Neural progenitor cell (in vitro differentiated cells): ENCODE measurements at regions not wholly inside any gene's neighbourhood (a gene's known extent, or its start where the extent isn't known, plus 50 kb on each side); places are given as distances from the start of the nearest gene placed in this dataset.

Source experiments
- DNase-seq: peaks from one replicate; pipeline ENCODE4 v3.0.0-alpha.2; 2016; ENCODE audit warnings: low spot score
- H2AFZ ChIP-seq: fragments of 200-600 bp; sonication (generic); replicated peaks from 2 replicates; pipeline ENCODE4 v1.6.1; 2016; ENCODE audit warnings: antibody characterized with exemption
- H3F3A ChIP-seq: fragments of 200-600 bp; sonication (generic); 2 replicates; pipeline ENCODE4 v1.6.1; 2016; ENCODE audit warnings: antibody characterized with exemption, low read depth
- H3K27ac ChIP-seq: fragments of 200-600 bp; sonication (generic); 2 replicates; pipeline ENCODE4 v1.5.1; 2016; ENCODE audit warnings: mild to moderate bottlenecking
- H3K27me3 ChIP-seq: fragments of 200-600 bp; sonication (generic); 2 replicates; pipeline ENCODE4 v1.6.1; 2016; ENCODE audit warnings: mild to moderate bottlenecking, moderate library complexity
- H3K36me3 ChIP-seq: fragments of 200-600 bp; sonication (generic); 2 replicates; pipeline ENCODE4 v1.5.1; 2016
- H3K4me1 ChIP-seq: fragments of 200-600 bp; sonication (generic); 2 replicates; pipeline ENCODE4 v1.6.1; 2016; ENCODE audit warnings: mixed run types
- H3K4me2 ChIP-seq: fragments of 200-600 bp; sonication (generic); 2 replicates; pipeline ENCODE4 v1.6.1; 2016
- H3K4me3 ChIP-seq: fragments of 200-600 bp; sonication (generic); 2 replicates; pipeline ENCODE4 v1.5.1; 2016
- H3K79me2 ChIP-seq: fragments of 200-600 bp; sonication (generic); 2 replicates; pipeline ENCODE4 v1.6.1; 2016; ENCODE audit warnings: low read depth
- H3K9ac ChIP-seq: fragments of 200-600 bp; sonication (generic); 2 replicates; pipeline ENCODE4 v1.6.1; 2016
- H3K9me3 ChIP-seq: fragments of 200-600 bp; sonication (generic); 2 replicates; pipeline ENCODE4 v1.5.1; 2016; ENCODE audit warnings: low read depth
- H4K20me1 ChIP-seq: fragments of 200-600 bp; sonication (generic); 2 replicates; pipeline ENCODE4 v1.6.1; 2016; ENCODE audit warnings: low read depth
- H3K27ac Mint-ChIP-seq: 3 replicates; pipeline ENCODE4 v1.8.0; 2021; ENCODE audit warnings: mixed read lengths
- H3K27me3 Mint-ChIP-seq: 2 replicates; pipeline ENCODE4 v1.8.0; 2022; ENCODE audit warnings: low read depth, mild to moderate bottlenecking, inconsistent platforms, moderate library complexity, mixed read lengths; ENCODE audit not compliant: insufficient read depth
- H3K36me3 Mint-ChIP-seq: 3 replicates; pipeline ENCODE4 v1.8.0; 2021; ENCODE audit warnings: mixed read lengths
- H3K4me1 Mint-ChIP-seq: 3 replicates; pipeline ENCODE4 v1.8.0; 2021; ENCODE audit warnings: mixed read lengths
- H3K4me3 Mint-ChIP-seq: 3 replicates; pipeline ENCODE4 v1.8.0; 2021; ENCODE audit warnings: mild to moderate bottlenecking, moderate library complexity, mixed read lengths
- H3K9me3 Mint-ChIP-seq: 3 replicates; pipeline ENCODE4 v1.8.0; 2020; ENCODE audit warnings: mixed read lengths
- CTCF ChIP-seq: fragments of 200-600 bp; sonication (generic); IDR thresholded peaks from 2 replicates; pipeline ENCODE4 v1.5.1; 2017; ENCODE audit warnings: antibody characterized with exemption, mild to moderate bottlenecking
- EZH2 ChIP-seq: fragments of 200-600 bp; sonication (generic); IDR thresholded peaks from 2 replicates; pipeline ENCODE4 v1.6.1; 2017; ENCODE audit warnings: antibody characterized with exemption, mild to moderate bottlenecking, moderate library complexity
- EZH2phosphoT487 ChIP-seq: fragments of 200-600 bp; sonication (generic); IDR thresholded peaks from 2 replicates; pipeline ENCODE4 v1.6.1; 2017; ENCODE audit warnings: antibody characterized with exemption

DNA sequence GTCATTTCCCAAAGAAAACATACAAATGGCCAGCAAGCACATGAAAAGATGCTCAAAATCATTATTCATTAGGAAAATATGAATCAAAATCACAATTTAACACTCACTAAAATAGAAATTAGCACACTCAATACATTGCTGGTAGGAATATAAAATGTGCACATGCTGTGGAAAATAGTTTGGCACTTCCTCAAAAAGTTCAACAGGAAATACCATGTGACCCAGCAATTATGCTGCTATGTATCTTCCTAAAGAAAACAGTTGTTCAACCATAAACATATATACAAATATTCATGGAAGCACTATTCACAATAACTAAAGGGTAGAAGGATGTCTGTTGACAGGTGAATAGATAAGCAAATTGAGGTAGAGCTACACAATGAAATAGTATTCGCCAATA is 187.3 kb upstream of the SOX6 start:
- Mint-ChIP-seq H3K4me3 (no peak overlapping the region), H3K36me3 (peaks cover 22% of the 10 kb centered on the region), H3K27me3 (peaks cover 3% of the 10 kb centered on the region), H3K27ac (no peak overlapping the region), H3K4me1 (no peaks in the 10 kb centered on the region), H3K9me3 (peaks cover 46% of the 10 kb centered on the region)
- H3K79me2 ChIP-seq = no peaks in the 10 kb centered on the region
- no peak overlapping the region for H3K9ac ChIP-seq
- no peaks in the 10 kb centered on the region for H3K27me3 ChIP-seq
- H3K4me1 ChIP-seq = no peaks in the 10 kb centered on the region
- H3K9me3 ChIP-seq = peaks cover 3% of the 10 kb centered on the region
- H3F3A ChIP-seq = no peaks in the 10 kb centered on the region
- no peaks in the 10 kb centered on the region for H3K36me3 ChIP-seq
- no peak overlapping the region for H3K27ac ChIP-seq
- H3K4me3 ChIP-seq = no peak overlapping the region
- TF ChIP-seq CTCF (no peak), EZH2 (no peak), EZH2phosphoT487 (no peak)
- H4K20me1 ChIP-seq = no peaks in the 10 kb centered on the region
- H2AFZ ChIP-seq = no peak overlapping the region
- no peak for DNase-seq
- H3K4me2 ChIP-seq = no peak overlapping the region

GRCh38 chr11:16542353-16542752 is 186.0 kb upstream of the SOX6 start:
- TF ChIP-seq CTCF (no peak), EZH2 (no peak), EZH2phosphoT487 (no peak)
- H3K4me1 ChIP-seq = no peaks in the 10 kb centered on the region
- H3K27ac ChIP-seq = no peak overlapping the region
- no peaks in the 10 kb centered on the region for H4K20me1 ChIP-seq
- no peak overlapping the region for H3K9ac ChIP-seq
- no peaks in the 10 kb centered on the region for H3K27me3 ChIP-seq
- Mint-ChIP-seq H3K27ac (no peak overlapping the region), H3K9me3 (peaks cover 47% of the 10 kb centered on the region), H3K27me3 (peaks cover 3% of the 10 kb centered on the region), H3K4me1 (no peaks in the 10 kb centered on the region), H3K36me3 (peaks cover 20% of the 10 kb centered on the region), H3K4me3 (no peak overlapping the region)
- no peaks in the 10 kb centered on the region for H3K79me2 ChIP-seq
- no peaks in the 10 kb centered on the region for H3K36me3 ChIP-seq
- DNase-seq = no peak
- H2AFZ ChIP-seq = no peak overlapping the region
- no peak overlapping the region for H3K4me3 ChIP-seq
- no peaks in the 10 kb centered on the region for H3F3A ChIP-seq
- H3K4me2 ChIP-seq = no peak overlapping the region
- peaks cover 3% of the 10 kb centered on the region for H3K9me3 ChIP-seq

GRCh38 chr11:16536513-16536912 is 180.2 kb upstream of the SOX6 start:
- Histone ChIP-seq H4K20me1 (no peaks in the 10 kb centered on the region), H3K27me3 (no peaks in the 10 kb centered on the region), H3K79me2 (no peaks in the 10 kb centered on the region), H3K4me3 (no peak overlapping the region), H3K4me1 (no peaks in the 10 kb centered on the region), H3K9me3 (peaks cover 3% of the 10 kb centered on the region), H3K27ac (no peak overlapping the region), H3K4me2 (no peak overlapping the region), H2AFZ (no peak overlapping the region), H3F3A (no peaks in the 10 kb centered on the region), H3K36me3 (no peaks in the 10 kb centered on the region), H3K9ac (no peak overlapping the region)
- TF ChIP-seq EZH2 (no peak), CTCF (no peak), EZH2phosphoT487 (no peak)
- H3K9me3 Mint-ChIP-seq = peaks cover 34% of the 10 kb centered on the region
- no peak for DNase-seq
- peaks cover 31% of the 10 kb centered on the region for H3K36me3 Mint-ChIP-seq
- H3K4me1 Mint-ChIP-seq = no peaks in the 10 kb centered on the region
- peaks cover 3% of the 10 kb centered on the region for H3K27me3 Mint-ChIP-seq
- no peak overlapping the region for H3K4me3 Mint-ChIP-seq
- H3K27ac Mint-ChIP-seq = no peak overlapping the region
